GM18951 (cell line): ENCODE measurements at regions not wholly inside any gene's neighbourhood (a gene's known extent, or its start where the extent isn't known, plus 50 kb on each side); places are given as distances from the start of the nearest gene placed in this dataset.
"Not testable (repeated sequence)": the region's sequence is repeated elsewhere in the genome, so short reads cannot be mapped to it uniquely, and the experiment has no call there.

Source experiments
- POLR2A ChIP-seq: IDR thresholded peaks from 4 replicates; pipeline ENCODE4 v1.6.1; 2011; ENCODE audit warnings: mild to moderate bottlenecking; ENCODE audit not compliant: insufficient read length, insufficient read depth; ENCODE audit errors: extremely low read depth
- in situ Hi-C: fragments of 300-500 bp; cut with MboI; formaldehyde crosslinking; loops from one replicate; pipeline ENCODE4 v1.12.0; 2022; ENCODE audit warnings: low sequenced_read_pairs, mixed read lengths, inconsistent platforms; ENCODE audit not compliant: unreplicated experiment

- TF ChIP-seq POLR2A, result no peak
- in situ Hi-C loops, result no loop called here
Measured at GRCh38 chr9:75438716-75439115, 350.4 kb downstream of the OSTF1 start.

- TF ChIP-seq POLR2A, result no peak
- in situ Hi-C loops, result no loop called here
Measured at GRCh38 chr9:75440914-75441313, 352.6 kb downstream of the OSTF1 start.

- in situ Hi-C loops, result no loop called here
- TF ChIP-seq POLR2A, result no peak
Measured at GRCh38 chr9:75445144-75445543, 356.8 kb downstream of the OSTF1 start.

- TF ChIP-seq POLR2A, result no peak
Measured at GRCh38 chr9:75447281-75447680, 359.0 kb downstream of the OSTF1 start.

GRCh38 chr9:75448281-75448680 is 360.0 kb downstream of the OSTF1 start:
- in situ Hi-C loops, result no loop called here
- TF ChIP-seq POLR2A, result no peak

More at GRCh38 chr9:75447281-75447680, 359.0 kb downstream of the OSTF1 start:
- in situ Hi-C loops, result no loop called here

- in situ Hi-C loops, result no loop called here
- no peak for TF ChIP-seq POLR2A
Measured at GRCh38 chr9:75448955-75449354, 360.6 kb downstream of the OSTF1 start.

GRCh38 chr9:75451045-75451444 is 362.7 kb downstream of the OSTF1 start:
- TF ChIP-seq POLR2A, result no peak
- in situ Hi-C loops, result no loop called here

- in situ Hi-C loops, result no loop called here
- no peak for TF ChIP-seq POLR2A
Measured at GRCh38 chr9:75451505-75451904, 363.2 kb downstream of the OSTF1 start.

- in situ Hi-C loops, result no loop called here
- no peak for TF ChIP-seq POLR2A
Measured at GRCh38 chr9:75452512-75452911, 364.2 kb downstream of the OSTF1 start.

- TF ChIP-seq POLR2A, result no peak
- in situ Hi-C loops, result no loop called here
Measured at GRCh38 chr9:75454043-75454442, 365.7 kb downstream of the OSTF1 start.

- no peak for TF ChIP-seq POLR2A
- in situ Hi-C loops, result no loop called here
Measured at GRCh38 chr9:75454891-75455290, 366.6 kb downstream of the OSTF1 start.

- in situ Hi-C loops, result no loop called here
- no peak for TF ChIP-seq POLR2A
Measured at GRCh38 chr9:75455444-75455921, 367.2 kb downstream of the OSTF1 start.

GRCh38 chr9:75456698-75457097 is 368.4 kb downstream of the OSTF1 start:
- TF ChIP-seq POLR2A, result no peak
- in situ Hi-C loops, result no loop called here

GRCh38 chr9:75457474-75458011 is 369.2 kb downstream of the OSTF1 start:
- in situ Hi-C loops, result no loop called here
- TF ChIP-seq POLR2A, result no peak

- in situ Hi-C loops, result not testable (repeated sequence)
Measured at GRCh38 chr9:75459311-75459710, 371.0 kb downstream of the OSTF1 start.

GRCh38 chr9:75461183-75461582 is 372.9 kb downstream of the OSTF1 start:
- in situ Hi-C loops, result no loop called here
- no peak for TF ChIP-seq POLR2A
